OCI-LY7 (cell line): ENCODE measurements at regions not wholly inside any gene's neighbourhood (a gene's known extent, or its start where the extent isn't known, plus 50 kb on each side); places are given as distances from the start of the nearest gene placed in this dataset.

Experiments
- BruUV-seq: library from RNA; stranded (reverse); fragments of 400-500 nt; replicated peaks from 2 replicates; lab custom pipeline; 2021; lab: Mats Ljungman, UMichigan
- CTCF ChIA-PET: fragments of 300-600 bp; sonication (Branson Sonifier 250); formaldehyde crosslinking; loops from one replicate; lab custom pipeline; 2022; ENCODE audit warnings: antibody characterized with exemption; ENCODE audit not compliant: unreplicated experiment; lab: Charles Lee
- POLR2A ChIA-PET: fragments of 300-600 bp; sonication (Branson Sonifier 250); formaldehyde crosslinking; loops from one replicate; lab custom pipeline; 2022; ENCODE audit warnings: antibody characterized with exemption; lab: Charles Lee
- DNase-seq: peaks from one replicate; pipeline ENCODE4 v3.0.0-alpha.2; 2015; ENCODE audit warnings: low spot score
- H2AFZ ChIP-seq: fragments of 200-600 bp; sonication (generic), shearing (Covaris generic); 2 replicates; pipeline ENCODE4 v1.6.1; 2014; ENCODE audit warnings: mild to moderate bottlenecking, antibody characterized with exemption, low read length, moderate library complexity
- H3K27ac ChIP-seq: fragments of 200-600 bp; sonication (generic); 2 replicates; pipeline ENCODE4 v1.5.1; 2014; ENCODE audit warnings: mixed run types, low read depth, mild to moderate bottlenecking, moderate library complexity, low read length, inconsistent platforms; ENCODE audit not compliant: poor library complexity, severe bottlenecking
- H3K36me3 ChIP-seq: fragments of 200-600 bp; sonication (generic); 2 replicates; pipeline ENCODE4 v1.6.1; 2014; ENCODE audit warnings: mild to moderate bottlenecking, antibody characterized with exemption, low read length, moderate library complexity, mixed read lengths; ENCODE audit not compliant: insufficient read depth
- H3K4me1 ChIP-seq: fragments of 200-600 bp; sonication (generic); 2 replicates; pipeline ENCODE4 v1.5.1; 2014; ENCODE audit warnings: mild to moderate bottlenecking, low read length; ENCODE audit not compliant: insufficient read depth, poor library complexity, severe bottlenecking
- H3K4me2 ChIP-seq: fragments of 200-600 bp; sonication (generic); 2 replicates; pipeline ENCODE4 v1.6.1; 2014; ENCODE audit warnings: mild to moderate bottlenecking, low read length
- H3K4me3 ChIP-seq: fragments of 200-600 bp; sonication (generic); 2 replicates; pipeline ENCODE4 v1.5.1; 2014; ENCODE audit warnings: mild to moderate bottlenecking, low read depth, low read length; ENCODE audit not compliant: poor library complexity, severe bottlenecking
- H3K79me2 ChIP-seq: fragments of 200-600 bp; sonication (generic); 2 replicates; pipeline ENCODE4 v1.6.1; 2016; ENCODE audit warnings: low read depth, mild to moderate bottlenecking, low read length, moderate library complexity, mixed read lengths; ENCODE audit not compliant: insufficient read depth
- H3K9me2 ChIP-seq: fragments of 200-600 bp; sonication (generic); 2 replicates; pipeline ENCODE4 v1.6.1; 2016; ENCODE audit warnings: mild to moderate bottlenecking, low read length, mixed read lengths; ENCODE audit not compliant: insufficient read depth
- H3K9me3 ChIP-seq: fragments of 200-600 bp; sonication (generic); 2 replicates; pipeline ENCODE4 v1.6.1; 2014; ENCODE audit warnings: mild to moderate bottlenecking, mixed run types, low read length, mixed read lengths
- H4K20me1 ChIP-seq: fragments of 200-600 bp; sonication (generic); 2 replicates; pipeline ENCODE4 v1.6.1; 2014; ENCODE audit warnings: mild to moderate bottlenecking, antibody characterized with exemption, low read length, moderate library complexity, mixed read lengths; ENCODE audit not compliant: insufficient read depth
- CTCF ChIP-seq: fragments of 200-600 bp; sonication (generic); conservative IDR thresholded peaks from 2 replicates; pipeline ENCODE4 v1.5.1; 2014; ENCODE audit warnings: mild to moderate bottlenecking, antibody characterized with exemption, low read length, moderate library complexity, mixed read lengths
- EZH2phosphoT487 ChIP-seq: fragments of 200-600 bp; sonication (generic); IDR thresholded peaks from 2 replicates; pipeline ENCODE4 v1.6.1; 2018; ENCODE audit warnings: low read depth, borderline replicate concordance, mild to moderate bottlenecking, mixed run types, antibody characterized with exemption, low read length, moderate library complexity, mixed read lengths
- intact Hi-C: fragments of 100-400 bp; cut with micrococcal nuclease; formaldehyde crosslinking; loops from one replicate; pipeline ENCODE4 v1.10.0; 2022; ENCODE audit not compliant: unreplicated experiment

GRCh38 chr12:87160848-87161601 lies 868.2 kb downstream of the C12orf50 start:
- TF ChIP-seq EZH2phosphoT487 (no peak), CTCF (no peak)
- no peak overlapping the region for H2AFZ ChIP-seq
- ChIA-PET POLR2A (no interaction called here), CTCF (no interaction called here)
- intact Hi-C loops = no loop called here
- H3K4me2 ChIP-seq = no peak overlapping the region
- no peak overlapping the region for H3K27ac ChIP-seq
- H3K4me1 ChIP-seq = no peaks in the 10 kb centered on the region
- H4K20me1 ChIP-seq = no peaks in the 10 kb centered on the region
- no peaks in the 10 kb centered on the region for H3K9me3 ChIP-seq
- H3K79me2 ChIP-seq = no peaks in the 10 kb centered on the region
- H3K36me3 ChIP-seq = no peaks in the 10 kb centered on the region
- no peak for DNase-seq
- no TSS peak for BruUV-seq
- H3K9me2 ChIP-seq = no peaks in the 10 kb centered on the region
- no peak overlapping the region for H3K4me3 ChIP-seq

- no peaks in the 10 kb centered on the region for H3K9me3 ChIP-seq
- no peaks in the 10 kb centered on the region for H3K9me2 ChIP-seq
- no peak overlapping the region for H3K4me2 ChIP-seq
- no TSS peak for BruUV-seq
- POLR2A ChIA-PET = interaction anchor here (0.7 kb wide), 2 partner anchors 12 to 634 kb away, joined by 3 to 4 read pairs; no protein-coding TSS in a partner anchor
- TF ChIP-seq EZH2phosphoT487 (no peak), CTCF (no peak)
- CTCF ChIA-PET = no interaction called here
- H3K79me2 ChIP-seq = no peaks in the 10 kb centered on the region
- intact Hi-C loops = no loop called here
- no peak overlapping the region for H3K27ac ChIP-seq
- no peaks in the 10 kb centered on the region for H4K20me1 ChIP-seq
- H3K4me1 ChIP-seq = no peaks in the 10 kb centered on the region
- no peak overlapping the region for H2AFZ ChIP-seq
- no peak overlapping the region for H3K4me3 ChIP-seq
- no peaks in the 10 kb centered on the region for H3K36me3 ChIP-seq
- no peak for DNase-seq
Measured at GRCh38 chr12:87157791-87158190, 871.4 kb downstream of the C12orf50 start.

GRCh38 chr12:87155621-87156020 lies 873.6 kb downstream of the C12orf50 start:
- BruUV-seq = no TSS peak
- intact Hi-C loops = no loop called here
- no peaks in the 10 kb centered on the region for H3K79me2 ChIP-seq
- CTCF ChIA-PET = no interaction called here
- no peak overlapping the region for H3K4me3 ChIP-seq
- H3K27ac ChIP-seq = no peak overlapping the region
- H3K9me3 ChIP-seq = no peaks in the 10 kb centered on the region
- no peak overlapping the region for H2AFZ ChIP-seq
- H3K9me2 ChIP-seq = no peaks in the 10 kb centered on the region
- no peak for DNase-seq
- H4K20me1 ChIP-seq = no peaks in the 10 kb centered on the region
- no peaks in the 10 kb centered on the region for H3K36me3 ChIP-seq
- H3K4me1 ChIP-seq = no peaks in the 10 kb centered on the region
- POLR2A ChIA-PET = no interaction called here
- no peak overlapping the region for H3K4me2 ChIP-seq
- TF ChIP-seq EZH2phosphoT487 (no peak), CTCF (no peak)
